WTC11 (cell line): ENCODE measurements at regions not wholly inside any gene's neighbourhood (a gene's known extent, or its start where the extent isn't known, plus 50 kb on each side); places are given as distances from the start of the nearest gene placed in this dataset.

ENCODE experiments used
- TF ChIP-seq, protein P1 (sequence below): sonication (generic); formaldehyde crosslinking; IDR thresholded peaks from 2 replicates; pipeline ENCODE4 v1.8.0; 2022; ENCODE audit warnings: mild to moderate bottlenecking, missing genetic modification reagents
- TF ChIP-seq, protein P2 (sequence below): fragments of 200-600 bp; IDR thresholded peaks from 2 replicates; pipeline ENCODE4 v1.8.0; 2022; ENCODE audit warnings: antibody characterized with exemption

DNA sequence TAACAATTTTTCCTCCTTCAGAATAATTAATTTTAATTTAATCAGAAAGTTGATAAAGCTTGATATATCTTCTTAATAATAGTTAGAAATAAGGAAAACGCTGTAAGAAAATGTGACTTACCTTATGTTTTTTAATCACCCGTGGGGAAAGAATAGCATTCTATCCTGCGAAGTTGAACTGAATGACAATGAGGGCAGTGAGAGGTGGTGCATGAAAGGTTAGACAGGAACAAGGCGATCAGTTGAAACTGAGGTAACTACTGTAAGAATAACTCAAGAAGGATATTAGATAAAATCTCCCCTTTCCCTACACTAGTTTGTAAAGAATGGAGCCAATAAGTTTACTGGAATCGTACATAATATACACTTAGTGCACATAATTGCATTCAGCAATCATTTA, 655.0 kb upstream of the NCAM2 start:
- TF ChIP-seq, protein P1, sequence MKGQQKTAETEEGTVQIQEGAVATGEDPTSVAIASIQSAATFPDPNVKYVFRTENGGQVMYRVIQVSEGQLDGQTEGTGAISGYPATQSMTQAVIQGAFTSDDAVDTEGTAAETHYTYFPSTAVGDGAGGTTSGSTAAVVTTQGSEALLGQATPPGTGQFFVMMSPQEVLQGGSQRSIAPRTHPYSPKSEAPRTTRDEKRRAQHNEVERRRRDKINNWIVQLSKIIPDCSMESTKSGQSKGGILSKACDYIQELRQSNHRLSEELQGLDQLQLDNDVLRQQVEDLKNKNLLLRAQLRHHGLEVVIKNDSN = no peak
- TF ChIP-seq, protein P2, sequence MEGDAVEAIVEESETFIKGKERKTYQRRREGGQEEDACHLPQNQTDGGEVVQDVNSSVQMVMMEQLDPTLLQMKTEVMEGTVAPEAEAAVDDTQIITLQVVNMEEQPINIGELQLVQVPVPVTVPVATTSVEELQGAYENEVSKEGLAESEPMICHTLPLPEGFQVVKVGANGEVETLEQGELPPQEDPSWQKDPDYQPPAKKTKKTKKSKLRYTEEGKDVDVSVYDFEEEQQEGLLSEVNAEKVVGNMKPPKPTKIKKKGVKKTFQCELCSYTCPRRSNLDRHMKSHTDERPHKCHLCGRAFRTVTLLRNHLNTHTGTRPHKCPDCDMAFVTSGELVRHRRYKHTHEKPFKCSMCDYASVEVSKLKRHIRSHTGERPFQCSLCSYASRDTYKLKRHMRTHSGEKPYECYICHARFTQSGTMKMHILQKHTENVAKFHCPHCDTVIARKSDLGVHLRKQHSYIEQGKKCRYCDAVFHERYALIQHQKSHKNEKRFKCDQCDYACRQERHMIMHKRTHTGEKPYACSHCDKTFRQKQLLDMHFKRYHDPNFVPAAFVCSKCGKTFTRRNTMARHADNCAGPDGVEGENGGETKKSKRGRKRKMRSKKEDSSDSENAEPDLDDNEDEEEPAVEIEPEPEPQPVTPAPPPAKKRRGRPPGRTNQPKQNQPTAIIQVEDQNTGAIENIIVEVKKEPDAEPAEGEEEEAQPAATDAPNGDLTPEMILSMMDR = no peak
